Right ventricle myocardium inferior (tissue), 1 donor: ENCODE measurements at regions not wholly inside any gene's neighbourhood (a gene's known extent, or its start where the extent isn't known, plus 50 kb on each side); places are given as distances from the start of the nearest gene placed in this dataset.

Experiments used
- ATAC-seq: fragments of 200-7000 bp; cut with Tn5 transposase; one replicate; pipeline ENCODE4 v1.9.1; 2020; ENCODE audit warnings: mild to moderate bottlenecking, moderate library complexity
- DNase-seq: peaks from one replicate; pipeline ENCODE4 v3.0.0; 2021; ENCODE audit errors: missing footprints
- intact Hi-C: fragments of 100-400 bp; cut with DNase I; formaldehyde crosslinking; loops from one replicate; pipeline ENCODE4 v1.11.0; 2022
- donor health status: DM: no; HTN: yes; CAD: no; lungs with severe emphysema.

DNA sequence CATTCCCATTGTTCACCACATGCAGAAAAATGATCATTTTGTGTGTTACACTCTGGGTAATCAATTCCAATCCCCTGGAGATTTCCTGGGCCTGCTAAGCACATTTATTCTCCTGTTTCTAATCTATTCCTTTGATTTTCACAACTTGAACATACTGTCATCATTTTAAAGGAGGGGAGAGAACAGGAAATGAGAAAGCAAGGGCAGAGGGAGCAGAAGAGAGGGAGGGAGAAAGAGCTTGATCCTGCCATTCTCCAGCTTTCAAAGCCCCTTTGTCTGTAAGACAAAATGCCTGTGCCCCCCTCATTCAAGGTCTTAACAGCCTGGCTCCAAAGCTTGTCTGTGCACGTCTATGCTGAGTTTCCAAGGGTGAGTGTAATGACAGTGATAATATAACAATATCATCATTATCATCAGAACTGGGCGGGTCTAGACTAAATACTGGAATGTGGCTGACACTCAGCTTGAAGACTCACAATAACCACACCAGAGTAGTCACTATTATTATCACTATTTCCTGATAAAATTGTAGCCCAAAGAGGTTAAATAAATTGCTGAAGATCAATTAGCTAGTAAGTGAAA is 164.4 kb upstream of the KLHL29 start:
- intact Hi-C loops = no loop called here
- DNase-seq = no peak
- no peak for ATAC-seq

DNA sequence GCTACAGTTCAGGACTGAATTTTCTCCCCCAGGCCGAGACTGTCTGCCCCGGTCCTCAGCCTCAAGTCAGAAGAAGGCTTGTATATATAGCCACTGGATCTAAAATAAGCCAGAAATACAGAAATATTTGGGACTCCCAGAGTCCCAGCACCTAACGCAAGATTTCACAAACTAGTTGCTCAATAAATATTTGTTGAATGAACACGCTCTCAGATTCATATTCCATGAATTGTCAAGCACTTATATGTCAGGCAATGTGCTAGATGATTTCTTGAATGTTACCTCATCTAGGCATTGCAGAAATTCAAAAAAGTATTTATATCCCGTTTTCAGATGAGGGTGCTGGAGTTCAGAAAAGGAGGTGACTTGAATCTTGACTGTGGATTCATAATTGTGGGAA is 163.7 kb upstream of the KLHL29 start:
- DNase-seq = no peak

GRCh38 chr2:23221901-23222300 is 163.1 kb upstream of the KLHL29 start:
- ATAC-seq = no peak
- DNase-seq = no peak
- intact Hi-C loops = no loop called here

More for the DNA sequence above, 163.7 kb upstream of the KLHL29 start:
- intact Hi-C loops = no loop called here
- ATAC-seq = no peak

- ATAC-seq (no peak), DNase-seq (no peak)
- intact Hi-C loops = no loop called here
Observed at GRCh38 chr2:23230885-23231284, 154.1 kb upstream of the KLHL29 start.

- ATAC-seq (no peak), DNase-seq (no peak)
- intact Hi-C loops = no loop called here
Observed at GRCh38 chr2:23231865-23232264, 153.1 kb upstream of the KLHL29 start.

- DNase-seq (no peak), ATAC-seq (no peak)
- intact Hi-C loops = no loop called here
Observed at GRCh38 chr2:23235292-23235691, 149.7 kb upstream of the KLHL29 start.

GRCh38 chr2:23235736-23236135 is 149.2 kb upstream of the KLHL29 start:
- DNase-seq (no peak), ATAC-seq (no peak)
- intact Hi-C loops = no loop called here

GRCh38 chr2:23237147-23237546 is 147.8 kb upstream of the KLHL29 start:
- no peak for DNase-seq
- intact Hi-C loops = no loop called here
- no peak for ATAC-seq

- ATAC-seq = no peak
- intact Hi-C loops = no loop called here
- DNase-seq = no peak
Observed at GRCh38 chr2:23238011-23238657, 146.8 kb upstream of the KLHL29 start.

DNA sequence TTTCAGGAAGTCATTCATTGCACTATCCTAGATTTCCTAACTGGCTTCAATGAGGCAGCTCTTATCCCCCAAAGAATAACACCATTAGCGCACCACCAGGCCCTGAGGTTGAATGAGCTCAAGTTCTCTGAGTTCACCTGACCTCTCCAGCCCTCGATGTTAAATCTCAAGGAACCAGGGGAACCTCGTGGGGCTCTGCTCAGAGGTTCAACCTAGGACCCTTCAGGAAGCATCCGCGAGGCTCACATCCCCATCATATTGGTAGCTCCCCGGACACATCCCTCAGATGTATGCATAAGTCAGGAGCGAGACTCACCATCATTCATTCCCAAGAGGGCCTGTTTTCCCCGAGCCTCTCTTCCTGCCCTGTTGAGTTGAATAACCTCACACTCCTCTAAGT is 145.6 kb upstream of the KLHL29 start:
- ATAC-seq (no peak), DNase-seq (no peak)
- intact Hi-C loops = no loop called here

DNA sequence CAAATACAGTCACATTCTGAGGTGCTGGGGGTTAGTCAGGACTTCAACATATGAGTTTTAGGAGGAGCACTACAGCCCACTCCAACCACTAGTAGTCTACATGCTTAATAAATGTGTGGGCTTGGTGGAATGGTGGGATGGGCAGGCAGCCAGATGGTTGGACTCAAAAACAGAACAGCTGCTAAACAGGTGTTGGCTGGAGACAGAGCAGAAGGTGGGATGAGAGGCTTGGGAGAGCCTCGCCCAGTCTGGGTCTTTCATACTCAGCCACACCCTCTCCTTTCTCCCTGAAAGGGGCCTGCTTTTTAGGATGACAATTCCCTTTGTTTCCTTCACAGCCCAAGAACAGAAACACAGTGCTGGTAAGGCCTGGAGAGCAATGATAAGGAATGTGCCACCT is 143.9 kb upstream of the KLHL29 start:
- ATAC-seq = no peak
- DNase-seq = no peak
- intact Hi-C loops = no loop called here

DNA sequence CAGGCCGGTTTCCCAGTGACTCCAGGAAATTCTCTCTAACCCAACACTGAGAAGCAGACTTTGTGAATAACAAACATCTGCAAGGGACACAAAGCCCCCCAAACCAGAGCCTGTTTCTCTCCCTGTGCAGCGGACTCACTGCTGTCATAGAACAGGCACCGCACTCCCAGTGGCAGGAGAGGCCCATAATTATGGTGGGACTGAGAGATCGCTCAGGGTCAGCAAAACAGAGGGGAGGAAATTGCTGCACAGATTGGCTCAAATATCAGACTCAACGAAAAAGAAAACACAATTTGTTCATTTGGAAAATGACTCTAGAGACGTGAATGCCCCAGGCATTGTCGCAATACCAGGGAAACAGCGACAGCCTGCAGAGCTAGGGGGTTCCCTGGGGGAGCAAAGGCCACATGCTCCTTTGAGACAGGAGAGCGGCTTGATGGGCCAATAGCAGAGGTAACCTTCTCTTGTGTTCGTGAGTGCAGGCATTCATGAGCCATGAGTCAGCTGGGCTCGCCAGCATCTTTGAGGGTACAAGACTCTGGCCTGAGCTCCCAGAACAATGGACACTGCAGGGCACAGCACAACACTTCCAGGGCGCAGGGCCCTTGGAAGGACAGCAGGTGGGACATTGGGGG is 143.3 kb upstream of the KLHL29 start:
- ATAC-seq = no peak
- intact Hi-C loops = no loop called here
- DNase-seq = no peak

- intact Hi-C loops = no loop called here
- ATAC-seq (no peak), DNase-seq (no peak)
Observed at GRCh38 chr2:23243073-23243659, 141.8 kb upstream of the KLHL29 start.

DNA sequence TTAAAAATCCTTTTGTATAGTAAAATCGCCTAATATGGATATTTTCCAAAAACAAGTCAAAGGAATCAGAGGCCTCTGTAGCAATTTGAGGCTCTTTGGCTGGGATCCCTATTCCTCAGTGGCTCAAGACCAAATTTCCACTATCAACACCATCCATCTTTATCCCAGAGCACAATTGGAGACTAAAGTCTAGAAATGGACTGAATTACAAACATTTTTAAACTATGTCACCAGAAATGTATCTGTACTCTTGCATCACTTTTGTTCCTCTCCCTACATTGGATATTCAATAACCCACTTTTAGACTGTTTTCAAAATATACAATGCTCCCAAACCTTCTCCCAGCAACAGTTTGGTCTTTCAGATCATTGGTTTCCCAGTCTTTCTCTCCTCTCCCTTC is 140.4 kb upstream of the KLHL29 start:
- intact Hi-C loops = no loop called here
- no peak for DNase-seq
- no peak for ATAC-seq

- intact Hi-C loops = no loop called here
- ATAC-seq (no peak), DNase-seq (no peak)
Observed at GRCh38 chr2:23246992-23247683, 137.8 kb upstream of the KLHL29 start.

- ATAC-seq = no peak
- no peak for DNase-seq
- intact Hi-C loops = no loop called here
Observed at GRCh38 chr2:23248667-23249066, 136.3 kb upstream of the KLHL29 start.

- peak; percentile 80 for ATAC-seq
- peak; percentile 79 for DNase-seq
- intact Hi-C loops = no loop called here
Observed at GRCh38 chr2:23249348-23249747, 135.6 kb upstream of the KLHL29 start.

- intact Hi-C loops = no loop called here
- DNase-seq (no peak), ATAC-seq (peak; percentile 72)
Observed at GRCh38 chr2:23250371-23250770, 134.6 kb upstream of the KLHL29 start.

DNA sequence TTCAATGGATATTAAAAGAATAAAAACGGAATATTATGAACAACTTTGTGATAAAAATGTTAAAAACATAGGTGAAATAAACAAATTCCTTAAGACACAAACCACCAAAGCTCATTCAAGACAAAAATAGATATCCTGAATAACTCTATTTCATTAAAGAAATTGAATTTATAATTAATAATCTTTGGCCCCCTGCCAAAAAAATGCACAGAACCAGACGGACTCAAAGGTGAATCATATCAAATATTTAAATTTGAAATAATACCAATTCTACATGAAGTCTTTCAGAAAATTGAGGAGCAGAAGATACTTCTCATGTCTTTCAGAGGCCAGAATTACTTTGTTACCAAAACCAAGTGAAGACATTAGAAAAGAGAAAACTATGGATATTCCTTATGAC is 128.3 kb upstream of the KLHL29 start:
- intact Hi-C loops = no loop called here
- DNase-seq (no peak), ATAC-seq (no peak)

DNA sequence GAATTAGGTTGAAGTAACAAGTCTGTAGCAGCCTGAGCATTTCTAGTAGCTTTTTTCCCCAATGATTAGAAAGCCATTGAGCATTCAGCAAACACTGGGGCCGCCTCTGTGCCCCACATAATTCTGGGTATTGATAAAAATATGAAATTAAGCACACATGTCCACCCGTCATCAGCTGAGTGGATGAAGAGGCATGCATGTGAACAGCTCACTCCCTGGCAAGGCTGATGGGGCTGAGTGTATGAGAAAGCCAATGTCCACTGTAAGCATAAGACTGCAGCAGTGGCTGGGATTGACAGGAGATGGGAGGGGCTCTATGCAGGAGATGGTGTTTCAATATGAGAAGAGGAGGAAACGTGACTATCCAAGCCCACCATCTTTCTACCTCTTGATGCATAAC is 124.4 kb upstream of the KLHL29 start:
- no peak for DNase-seq
- intact Hi-C loops = no loop called here
- no peak for ATAC-seq
